ENCODE measurements at regions not wholly inside any gene's neighbourhood (a gene's known extent, or its start where the extent isn't known, plus 50 kb on each side); places are given as distances from the start of the nearest gene placed in this dataset.
A peak's percentile ranks its signal among the peaks of the same experiment; 100 is the strongest.
"Not testable (repeated sequence)": the region's sequence is repeated elsewhere in the genome, so short reads cannot be mapped to it uniquely, and the experiment has no call there.

DNA sequence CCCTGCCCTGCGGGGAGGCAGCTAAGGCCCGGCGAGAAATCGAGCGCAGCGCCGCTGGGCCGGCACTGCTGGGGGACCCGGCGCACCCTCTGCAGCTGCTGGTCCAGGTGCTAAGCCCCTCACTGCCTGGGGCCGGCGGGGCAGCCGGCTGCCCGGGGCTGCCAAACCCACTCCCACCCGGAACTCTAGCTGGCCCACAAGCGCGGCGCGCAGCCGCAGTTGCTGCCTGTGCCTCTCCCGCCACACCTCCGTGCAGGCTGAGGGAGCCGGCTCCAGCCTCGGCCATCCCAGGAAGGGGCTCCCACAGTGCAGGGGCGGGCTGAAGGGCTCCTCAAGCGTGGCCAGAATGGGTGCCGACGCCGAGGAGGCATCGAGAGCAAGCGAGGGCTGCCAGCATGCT is 249.9 kb downstream of the FGF9 start:
- DNase-seq: not testable (repeated sequence)

DNA sequence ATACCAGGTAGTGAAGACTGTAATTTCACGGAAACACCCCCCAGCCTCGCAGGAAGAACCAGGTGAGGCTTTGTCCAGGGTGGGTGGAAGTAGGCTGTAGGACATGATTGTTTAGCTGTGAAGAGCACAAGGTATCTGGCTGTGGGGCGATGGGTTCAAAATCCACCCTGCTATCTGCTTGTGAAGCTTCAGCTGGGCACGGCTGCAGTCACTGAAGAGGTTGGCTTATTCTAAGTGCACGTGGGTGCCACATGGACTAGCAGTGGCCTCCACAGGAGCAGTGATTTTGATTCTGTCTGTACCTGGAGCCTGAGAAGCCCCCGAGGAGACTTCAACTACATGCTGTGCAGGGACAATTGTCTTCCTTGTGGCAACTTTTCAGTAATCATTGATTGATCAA is 254.1 kb downstream of the FGF9 start:
- no peak for DNase-seq

GRCh38 chr13:21925720-21926119 is 254.8 kb downstream of the FGF9 start:
- no peak for DNase-seq

GRCh38 chr13:21929400-21929799 is 258.5 kb downstream of the FGF9 start:
- DNase-seq: no peak

DNA sequence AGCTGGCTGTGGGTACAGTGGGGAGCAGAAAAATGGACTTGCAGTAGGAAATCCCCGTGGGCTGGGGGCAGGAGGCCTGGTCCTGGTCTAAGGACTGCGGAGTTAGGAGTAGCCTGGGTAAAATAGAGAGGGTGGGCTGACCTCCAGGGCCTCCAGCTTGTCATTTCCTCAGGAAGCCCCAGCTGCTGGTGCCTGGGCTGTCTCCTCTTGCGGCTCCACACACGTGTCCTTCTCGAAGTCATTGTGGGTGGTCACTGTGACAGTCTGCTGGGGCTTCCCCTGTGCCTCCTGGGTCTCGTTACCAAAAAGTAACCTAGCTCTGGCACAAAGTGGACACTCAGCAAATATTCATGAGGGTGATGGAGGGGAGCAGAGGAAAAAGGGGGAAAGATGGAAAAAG is 259.7 kb downstream of the FGF9 start:
- DNase-seq: no peak

- no peak for DNase-seq
Measured at GRCh38 chr13:21932578-21932977, 261.7 kb downstream of the FGF9 start.

DNA sequence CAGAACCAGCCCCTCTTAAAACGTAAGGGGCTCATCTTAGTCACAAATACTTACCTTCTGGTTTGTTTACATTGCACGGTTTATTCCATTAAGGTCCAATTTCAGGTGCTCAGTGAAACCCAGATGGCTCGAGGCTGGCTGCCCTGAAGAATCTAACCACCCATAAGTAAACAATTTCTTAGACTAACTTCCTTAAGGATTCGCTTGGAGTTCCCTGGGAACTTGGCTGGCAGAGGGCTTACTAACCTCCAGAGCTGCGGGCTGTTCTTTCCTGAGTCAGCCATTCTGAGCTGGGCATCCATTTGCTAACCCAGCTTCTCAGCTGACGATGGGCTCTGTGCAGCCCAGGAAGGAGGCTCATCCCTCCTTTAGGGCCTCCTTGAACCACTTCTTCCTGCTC is 262.1 kb downstream of the FGF9 start:
- DNase-seq: no peak

GRCh38 chr13:21934284-21934683 is 263.4 kb downstream of the FGF9 start:
- DNase-seq: peak; percentile 84

DNA sequence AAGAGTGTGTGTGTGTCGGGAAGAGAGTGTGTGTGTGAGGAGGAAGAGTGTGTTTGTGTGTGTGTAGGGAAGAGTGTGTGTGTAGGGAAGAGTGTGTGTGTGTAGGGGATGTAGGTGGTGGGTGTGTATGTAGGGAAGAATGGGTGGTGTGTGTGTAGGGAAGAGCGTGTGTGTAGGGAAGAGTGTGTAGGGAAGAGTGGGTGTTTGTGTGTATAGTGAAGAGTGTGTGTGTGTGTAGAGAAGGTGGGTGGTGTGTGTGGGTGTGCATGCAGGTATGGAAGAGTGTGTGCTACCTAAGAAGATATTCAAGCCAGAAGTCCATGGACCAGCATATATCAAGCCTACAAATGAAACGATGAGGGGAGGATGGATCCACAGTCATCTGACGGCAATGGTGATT is 265.8 kb downstream of the FGF9 start:
- DNase-seq: no peak

- DNase-seq: no peak
Measured at GRCh38 chr13:21938168-21938567, 267.3 kb downstream of the FGF9 start.

DNA sequence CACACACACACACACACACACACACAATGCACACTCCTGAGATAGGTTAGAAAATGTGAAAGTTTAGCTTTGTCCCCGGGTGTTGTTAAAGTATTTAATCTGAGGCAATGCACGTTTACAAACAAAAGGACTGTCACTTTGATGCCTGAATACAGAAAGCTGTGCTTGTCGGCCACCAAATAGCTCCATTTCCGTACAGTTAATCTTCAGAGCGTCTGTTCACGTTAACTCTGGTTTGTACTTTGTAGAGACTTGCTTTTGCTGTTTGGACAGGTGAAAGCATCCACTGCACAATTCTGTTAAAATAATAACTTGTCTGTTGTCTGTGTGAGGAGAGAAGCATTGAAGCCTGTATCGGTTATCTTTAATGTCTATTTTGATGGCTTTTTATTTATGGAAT is 267.8 kb downstream of the FGF9 start:
- peak; percentile 3 for DNase-seq

- no peak for DNase-seq
Measured at GRCh38 chr13:21942061-21942460, 271.2 kb downstream of the FGF9 start.

DNA sequence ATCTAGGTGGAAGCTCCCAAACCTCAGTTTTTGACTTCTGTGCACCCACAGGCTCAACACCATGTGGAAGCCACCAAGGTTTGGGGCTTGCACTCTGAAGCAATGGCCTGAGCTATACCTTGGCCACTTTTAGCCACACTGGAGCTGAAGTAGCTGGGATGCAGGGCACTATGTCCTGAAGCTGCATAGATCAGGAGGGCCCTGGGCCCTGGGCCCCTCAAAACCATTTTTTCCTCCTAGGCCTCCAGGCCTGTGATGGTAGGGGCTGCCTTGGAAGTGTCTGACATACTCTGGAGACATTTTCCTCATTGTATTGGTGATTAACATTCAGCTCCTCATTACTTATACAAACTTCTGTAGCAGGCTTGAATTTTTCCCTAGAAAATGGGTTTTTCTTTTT is 273.7 kb downstream of the FGF9 start:
- no peak for DNase-seq

DNA sequence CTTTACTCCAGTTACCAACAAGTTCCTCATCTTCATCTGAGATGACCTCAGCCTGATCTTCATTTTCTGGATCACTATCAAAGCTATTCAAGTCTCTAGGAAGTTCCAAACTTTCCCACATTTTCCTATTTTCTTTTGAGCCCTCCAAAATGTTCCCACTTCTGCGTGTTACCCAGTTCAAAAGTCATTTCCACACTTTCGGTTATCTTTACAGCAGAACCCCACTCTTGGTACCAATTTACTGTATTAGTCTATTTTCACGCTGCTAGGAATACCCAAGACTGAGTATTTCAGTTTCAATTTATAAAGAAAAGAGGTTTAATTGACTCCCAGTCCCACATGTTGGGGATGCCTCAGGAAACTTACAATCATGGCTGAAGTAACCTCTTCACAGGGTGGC is 274.3 kb downstream of the FGF9 start:
- DNase-seq: no peak

DNA sequence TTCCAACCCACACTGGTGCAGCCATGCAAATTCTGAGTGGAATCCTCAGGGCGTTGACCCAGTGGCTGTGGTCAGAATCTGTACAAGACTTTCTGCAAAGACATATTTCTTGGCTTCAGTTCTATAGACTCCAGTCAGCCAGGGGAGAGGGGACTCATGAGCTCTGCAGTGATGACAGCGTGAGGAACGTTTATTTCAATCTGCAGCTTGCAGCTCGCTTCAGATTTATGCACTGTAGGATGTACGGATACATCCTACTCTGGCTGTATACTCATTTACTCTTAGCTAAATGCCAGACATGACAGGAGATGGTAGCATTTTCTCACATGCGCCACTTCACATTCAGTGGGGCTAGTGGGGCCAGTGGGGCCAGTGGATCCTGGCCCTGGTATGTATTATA is 276.1 kb downstream of the FGF9 start:
- DNase-seq: no peak

- no peak for DNase-seq
Measured at GRCh38 chr13:21948769-21949474, 278.0 kb downstream of the FGF9 start.

DNA sequence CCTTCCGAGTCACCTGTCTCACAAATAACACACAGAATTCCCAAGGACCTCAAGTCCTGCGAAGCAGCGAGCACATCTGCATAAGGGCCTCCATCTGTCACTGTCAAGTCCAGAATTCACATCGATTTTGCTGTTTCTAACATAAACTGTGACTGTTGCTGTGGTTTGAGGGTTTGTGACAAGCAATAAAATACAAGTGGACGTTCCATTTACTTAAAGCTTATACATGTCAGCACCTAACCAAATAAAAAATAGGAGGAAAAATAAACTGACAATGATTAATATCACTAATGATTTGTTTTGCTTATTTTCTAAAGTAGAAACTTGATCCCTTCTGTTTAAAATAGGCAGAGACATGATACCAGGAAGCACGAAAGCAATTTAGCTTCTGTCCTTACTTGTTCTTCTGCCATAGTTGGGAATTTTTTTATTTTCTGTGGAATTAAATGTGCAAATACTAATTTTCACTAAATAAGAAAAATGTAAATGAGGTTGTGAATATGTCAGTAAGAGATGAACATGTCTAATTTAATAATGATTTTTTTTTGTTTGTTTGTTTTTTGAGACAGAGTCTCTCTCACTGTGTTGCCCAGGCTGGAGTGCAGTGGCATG is 279.1 kb downstream of the FGF9 start:
- peak; percentile 90 for DNase-seq

DNA sequence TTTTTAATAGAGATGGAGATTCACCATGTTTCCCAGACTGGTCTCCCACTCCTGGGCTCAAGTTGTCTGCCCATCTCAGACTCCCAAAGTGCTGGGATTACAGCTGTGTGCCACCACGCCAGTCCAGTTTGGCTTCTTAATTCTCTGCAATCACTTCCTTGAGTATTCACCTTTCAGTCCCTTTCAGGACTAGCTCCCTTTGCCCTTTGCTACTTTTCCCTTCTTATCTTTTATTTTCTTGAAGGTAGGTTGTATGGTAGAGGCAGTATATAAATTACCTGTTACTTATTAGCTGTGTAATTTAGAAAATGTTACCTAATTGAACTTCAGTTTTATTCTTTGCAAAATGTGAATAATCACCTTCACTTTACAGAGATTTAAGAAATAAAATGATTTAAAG is 285.8 kb downstream of the FGF9 start:
- no peak for DNase-seq

- no peak for DNase-seq
Measured at GRCh38 chr13:21957833-21958232, 287.0 kb downstream of the FGF9 start.

DNA sequence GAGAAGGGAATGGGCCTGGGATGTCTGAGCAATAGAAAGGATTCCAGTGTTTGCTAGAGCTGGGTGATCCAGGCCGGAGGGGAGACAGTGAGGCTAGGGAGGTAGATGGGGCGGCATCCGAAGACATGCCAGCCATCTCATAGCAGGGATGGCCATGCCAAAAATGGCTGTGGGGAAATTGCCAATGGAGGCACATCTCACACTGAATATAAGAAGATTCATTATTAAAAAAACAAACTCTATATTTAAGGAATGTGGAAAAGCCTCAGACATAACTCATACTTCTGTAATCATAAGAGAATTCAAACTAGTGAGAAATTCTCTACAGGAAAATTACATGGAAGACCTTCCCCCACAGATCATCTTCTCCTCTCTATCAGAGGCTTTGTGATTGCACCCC is 289.2 kb downstream of the FGF9 start:
- no peak for DNase-seq

- no peak for DNase-seq
Measured at GRCh38 chr13:21964686-21965085, 293.8 kb downstream of the FGF9 start.

DNA sequence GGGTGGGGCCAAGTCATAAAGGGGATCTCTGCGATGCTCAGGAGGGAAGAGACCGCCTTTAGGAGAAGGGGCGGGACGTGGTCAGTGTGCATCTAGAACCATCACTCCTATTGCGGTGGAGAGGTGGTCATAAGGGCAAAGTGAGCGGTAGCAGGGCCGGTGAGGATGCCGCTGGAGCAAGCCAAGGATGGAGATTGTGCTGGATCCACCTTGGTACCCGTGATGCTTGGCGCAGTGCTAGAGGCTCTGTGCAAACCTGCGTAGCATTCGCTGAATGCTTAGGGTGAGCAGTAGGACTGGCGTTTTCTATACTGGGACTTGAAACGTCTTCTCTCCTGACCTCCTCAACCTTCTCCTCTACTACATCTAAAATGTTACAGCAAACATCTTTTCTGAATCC is 294.2 kb downstream of the FGF9 start:
- DNase-seq: no peak

DNA sequence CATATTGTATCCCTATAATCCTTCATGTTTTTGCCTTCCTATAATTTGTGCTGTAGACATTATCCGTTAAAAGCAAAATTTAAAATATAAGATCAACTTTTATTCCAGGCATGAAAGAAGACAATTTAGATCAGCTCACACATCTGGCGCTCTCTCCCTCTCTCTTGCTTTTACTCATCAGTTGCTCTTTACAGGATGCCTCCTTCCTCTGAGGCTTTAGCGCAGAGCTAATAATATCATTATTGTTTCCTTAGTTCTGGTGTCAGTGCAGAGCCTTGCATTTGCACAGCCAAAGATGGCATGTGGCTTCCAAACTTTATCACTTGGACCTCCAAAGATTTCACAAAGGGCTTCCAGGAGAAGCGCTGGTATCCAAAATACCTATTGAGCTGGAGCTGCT is 295.1 kb downstream of the FGF9 start:
- no peak for DNase-seq

DNA sequence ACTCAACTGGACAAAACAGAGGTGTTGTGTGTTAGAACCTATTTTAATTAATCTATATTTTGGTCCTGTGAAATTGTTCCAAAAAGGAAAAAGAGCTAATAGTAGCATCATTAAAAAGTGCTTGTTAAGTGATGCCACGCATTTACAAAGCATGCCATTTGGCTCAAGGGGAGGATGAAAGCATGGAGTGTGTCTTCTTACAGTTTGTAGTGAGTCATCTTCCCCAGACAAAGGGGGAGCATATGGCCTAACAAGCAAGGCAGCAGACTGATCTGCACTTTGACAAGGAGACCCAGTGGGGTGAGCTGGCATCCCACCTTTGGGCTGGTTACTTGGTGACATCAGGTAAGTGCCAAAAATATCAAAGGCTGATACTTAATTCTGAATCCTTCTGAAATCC is 297.0 kb downstream of the FGF9 start:
- DNase-seq: no peak

DNA sequence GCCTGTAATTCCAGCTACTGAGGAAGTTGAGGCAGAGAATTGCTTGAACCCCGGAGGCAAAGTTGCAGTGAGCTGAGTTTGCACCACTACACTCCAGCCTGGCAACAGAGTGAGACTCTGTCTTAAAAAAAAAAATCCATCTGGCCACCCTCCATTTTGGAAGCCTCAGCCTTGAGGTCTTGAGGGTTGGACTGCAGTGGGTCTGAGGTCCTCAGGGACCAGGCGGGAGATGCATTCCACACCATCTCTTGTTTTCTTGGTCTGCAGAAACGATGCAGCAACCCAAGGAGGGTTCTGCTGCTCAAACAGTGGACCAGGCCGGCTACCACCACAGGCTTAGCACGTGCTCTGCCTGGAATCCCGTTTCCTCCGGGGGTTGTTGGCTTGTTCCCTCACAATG is 299.3 kb downstream of the FGF9 start:
- no peak for DNase-seq
